ENCODE measurements at regions not wholly inside any gene's neighbourhood (a gene's known extent, or its start where the extent isn't known, plus 50 kb on each side); places are given as distances from the start of the nearest gene placed in this dataset.

DNA sequence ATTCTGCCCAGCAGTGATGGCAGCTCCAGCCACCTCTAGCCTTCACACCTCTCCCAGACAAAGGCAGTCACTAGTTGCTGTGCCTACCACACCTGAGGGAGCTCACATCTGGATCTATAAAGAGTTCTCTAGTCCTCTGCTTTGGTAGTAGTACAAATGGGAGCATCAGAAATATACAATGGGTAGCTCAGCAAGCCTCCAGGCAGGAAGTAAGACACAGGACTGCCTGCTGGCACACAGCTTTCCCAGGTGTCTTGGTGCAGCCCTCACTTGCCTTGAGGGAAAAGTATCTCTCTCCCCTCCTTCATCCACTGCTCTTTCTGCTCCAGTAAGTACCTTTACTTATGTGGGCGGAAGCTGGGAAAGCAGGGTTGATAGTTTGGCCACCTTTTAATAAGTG, 212.9 kb upstream of the SLC7A11 start:
- no peak for DNase-seq
- H3K79me2 ChIP-seq (ENCODE audit: insufficient read depth, low read length): no peaks in the 10 kb centered on the region
- no peaks in the 10 kb centered on the region for H3K27me3 ChIP-seq (ENCODE audit: control insufficient read depth in 2 of 2, insufficient read depth in 2 of 2, low read length in 2 of 2)
- H4K20me1 ChIP-seq (ENCODE audit: insufficient read depth, low read length): no peaks in the 10 kb centered on the region
- H3K36me3 ChIP-seq (replicated peaks in 1 of 2; ENCODE audit: control insufficient read depth in 1 of 2, insufficient read depth in 2 of 2, low read length in 2 of 2): no peaks in the 10 kb centered on the region
- H3K9me3 ChIP-seq (replicated peaks in 1 of 2; ENCODE audit: control insufficient read depth in 1 of 2, insufficient read depth in 1 of 2, low read length in 2 of 2): no peaks in the 10 kb centered on the region
- peaks cover 0 to 2% (median 0%) of the 10 kb centered on the region in 7 donors for H3K9me3 Mint-ChIP-seq
- H3K27ac Mint-ChIP-seq: no peak overlapping the region
- WGBS (ENCODE audit: insufficient coverage): no CpG with 5 or more reads among the region's 1 CpG
- TF ChIP-seq, protein P1, sequence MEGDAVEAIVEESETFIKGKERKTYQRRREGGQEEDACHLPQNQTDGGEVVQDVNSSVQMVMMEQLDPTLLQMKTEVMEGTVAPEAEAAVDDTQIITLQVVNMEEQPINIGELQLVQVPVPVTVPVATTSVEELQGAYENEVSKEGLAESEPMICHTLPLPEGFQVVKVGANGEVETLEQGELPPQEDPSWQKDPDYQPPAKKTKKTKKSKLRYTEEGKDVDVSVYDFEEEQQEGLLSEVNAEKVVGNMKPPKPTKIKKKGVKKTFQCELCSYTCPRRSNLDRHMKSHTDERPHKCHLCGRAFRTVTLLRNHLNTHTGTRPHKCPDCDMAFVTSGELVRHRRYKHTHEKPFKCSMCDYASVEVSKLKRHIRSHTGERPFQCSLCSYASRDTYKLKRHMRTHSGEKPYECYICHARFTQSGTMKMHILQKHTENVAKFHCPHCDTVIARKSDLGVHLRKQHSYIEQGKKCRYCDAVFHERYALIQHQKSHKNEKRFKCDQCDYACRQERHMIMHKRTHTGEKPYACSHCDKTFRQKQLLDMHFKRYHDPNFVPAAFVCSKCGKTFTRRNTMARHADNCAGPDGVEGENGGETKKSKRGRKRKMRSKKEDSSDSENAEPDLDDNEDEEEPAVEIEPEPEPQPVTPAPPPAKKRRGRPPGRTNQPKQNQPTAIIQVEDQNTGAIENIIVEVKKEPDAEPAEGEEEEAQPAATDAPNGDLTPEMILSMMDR (IDR thresholded peaks at IDR 0.05): no peak
- no peaks in the 10 kb centered on the region for H3K36me3 Mint-ChIP-seq
- no peak overlapping the region for H2AFZ ChIP-seq (ENCODE audit: insufficient read depth, low read depth, low read length, poor library complexity, severe bottlenecking)
- intact Hi-C loops (cut with micrococcal nuclease): no loop called here
- H3K4me2 ChIP-seq (replicated peaks; ENCODE audit: extremely low read depth, low read length, poor library complexity, severe bottlenecking): no peak overlapping the region
- peaks cover 0 to 2% (median 0%) of the 10 kb centered on the region in 3 donors for H3K27me3 Mint-ChIP-seq (ENCODE audit: low read depth in 3 of 3)
- no peak overlapping the region for H3K27ac ChIP-seq (ENCODE audit: low read depth in 1 of 2, low read length in 2 of 2)
- H3K9ac ChIP-seq (ENCODE audit: insufficient read depth, low read length, poor library complexity, severe bottlenecking): no peak overlapping the region
- H3K4me3 Mint-ChIP-seq: no peak overlapping the region
- peaks cover 34 to 37% of the 10 kb centered on the region in 2 donors for H3K4me1 ChIP-seq (ENCODE audit: control insufficient read depth in 1 of 2, insufficient read depth in 2 of 2, low read length in 2 of 2)
- no peak overlapping the region for H3K4me3 ChIP-seq (replicated peaks in 1 of 3; ENCODE audit: low read depth in 2 of 3, low read length in 3 of 3)
- peaks cover 29% of the 10 kb centered on the region for H3K4me1 Mint-ChIP-seq

DNA sequence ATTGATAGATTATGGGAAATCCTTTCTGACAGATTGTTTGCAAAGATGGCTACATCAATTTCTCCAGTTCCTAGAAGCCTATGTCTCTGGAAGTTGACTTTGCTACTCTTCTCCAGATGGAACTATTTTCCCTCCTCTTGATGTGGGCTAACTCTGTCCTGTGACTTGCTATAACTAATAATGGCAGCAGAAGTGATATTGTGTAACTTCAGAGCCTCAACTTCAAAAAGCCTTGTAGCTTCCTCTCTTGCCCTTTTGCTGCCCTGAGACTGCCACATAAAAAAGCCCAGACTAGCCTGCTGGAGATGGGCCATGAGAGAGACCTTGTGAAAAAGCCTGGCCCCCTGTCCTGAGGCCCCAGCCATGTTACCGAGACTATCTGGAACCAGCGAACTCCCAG, 210.7 kb upstream of the SLC7A11 start:
- 94% methylated on average over 2 of the region's 2 CpGs for WGBS (ENCODE audit: insufficient coverage)
- Mint-ChIP-seq H3K36me3 (no peaks in the 10 kb centered on the region), H3K27ac (peak overlapping the region in 3 of 7 donors; percentile 40 to 66 (median 63)), H3K4me1 (peaks cover 22% of the 10 kb centered on the region), H3K4me3 (no peak overlapping the region), H3K9me3 (peaks cover 0 to 2% (median 0%) of the 10 kb centered on the region in 7 donors), H3K27me3 (ENCODE audit: low read depth in 3 of 3) (peaks cover 0 to 2% (median 0%) of the 10 kb centered on the region in 3 donors)
- DNase-seq: peak; percentile 10 to 45 (median 43)
- H3K27me3 ChIP-seq (ENCODE audit: control insufficient read depth in 2 of 2, insufficient read depth in 2 of 2, low read length in 2 of 2): no peaks in the 10 kb centered on the region
- peaks cover 19 to 22% of the 10 kb centered on the region in 2 donors for H3K4me1 ChIP-seq (ENCODE audit: control insufficient read depth in 1 of 2, insufficient read depth in 2 of 2, low read length in 2 of 2)
- intact Hi-C loops (cut with micrococcal nuclease): no loop called here
- no peak overlapping the region for H3K4me2 ChIP-seq (replicated peaks; ENCODE audit: extremely low read depth, low read length, poor library complexity, severe bottlenecking)
- H3K79me2 ChIP-seq (ENCODE audit: insufficient read depth, low read length): no peaks in the 10 kb centered on the region
- TF ChIP-seq, protein P1 (IDR thresholded peaks at IDR 0.05): no peak
- no peaks in the 10 kb centered on the region for H3K9me3 ChIP-seq (replicated peaks in 1 of 2; ENCODE audit: control insufficient read depth in 1 of 2, insufficient read depth in 1 of 2, low read length in 2 of 2)
- no peaks in the 10 kb centered on the region for H3K36me3 ChIP-seq (replicated peaks in 1 of 2; ENCODE audit: control insufficient read depth in 1 of 2, insufficient read depth in 2 of 2, low read length in 2 of 2)
- H2AFZ ChIP-seq (ENCODE audit: insufficient read depth, low read depth, low read length, poor library complexity, severe bottlenecking): no peak overlapping the region
- no peaks in the 10 kb centered on the region for H4K20me1 ChIP-seq (ENCODE audit: insufficient read depth, low read length)
- H3K4me3 ChIP-seq (replicated peaks in 1 of 3; ENCODE audit: low read depth in 2 of 3, low read length in 3 of 3): no peak overlapping the region
- no peak overlapping the region for H3K27ac ChIP-seq (ENCODE audit: low read depth in 1 of 2, low read length in 2 of 2)
- no peak overlapping the region for H3K9ac ChIP-seq (ENCODE audit: insufficient read depth, low read length, poor library complexity, severe bottlenecking)

All from CD14-positive monocyte (primary cell).